Trophoblast cell (in vitro differentiated cells and primary cell): ENCODE measurements at regions not wholly inside any gene's neighbourhood (a gene's known extent, or its start where the extent isn't known, plus 50 kb on each side); places are given as distances from the start of the nearest gene placed in this dataset.
A peak's percentile ranks its signal among the peaks of the same experiment; 100 is the strongest.

Experiments used
- DNase-seq, 2 donors: peaks; one replicate each; pipeline ENCODE4 v3.0.0-alpha.2; 2016
- H2AFZ ChIP-seq: 2 replicates; pipeline ENCODE4 v1.6.1; 2013; ENCODE audit warnings: low read length, moderate library complexity, mild to moderate bottlenecking; ENCODE audit not compliant: insufficient read depth, poor library complexity
- H2AK5ac ChIP-seq: 2 replicates; pipeline ENCODE4 v1.6.1; 2013; ENCODE audit warnings: mild to moderate bottlenecking, low read length
- H2BK120ac ChIP-seq: 2 replicates; pipeline ENCODE4 v1.6.1; 2013; ENCODE audit warnings: low read length, mild to moderate bottlenecking, moderate library complexity; ENCODE audit not compliant: insufficient read depth, poor library complexity
- H2BK12ac ChIP-seq: 2 replicates; pipeline ENCODE4 v1.6.1; 2013; ENCODE audit warnings: mild to moderate bottlenecking, low read length, moderate library complexity
- H2BK5ac ChIP-seq: 2 replicates; pipeline ENCODE4 v1.6.1; 2013; ENCODE audit warnings: low read length, low read depth, moderate library complexity, mild to moderate bottlenecking; ENCODE audit not compliant: poor library complexity
- H3K14ac ChIP-seq: 2 replicates; pipeline ENCODE4 v1.6.1; 2013; ENCODE audit warnings: mild to moderate bottlenecking, low read length
- H3K18ac ChIP-seq: 2 replicates; pipeline ENCODE4 v1.6.1; 2013; ENCODE audit warnings: mild to moderate bottlenecking, low read length
- H3K23ac ChIP-seq: 2 replicates; pipeline ENCODE4 v1.6.1; 2013; ENCODE audit warnings: low read length
- H3K27ac ChIP-seq: 2 replicates; pipeline ENCODE4 v1.5.1; 2013; ENCODE audit warnings: low read depth, mild to moderate bottlenecking, inconsistent platforms, low read length, moderate library complexity
- H3K27me3 ChIP-seq: 2 replicates; pipeline ENCODE4 v1.6.1; 2013; ENCODE audit warnings: inconsistent platforms, mild to moderate bottlenecking, low read length, moderate library complexity; ENCODE audit not compliant: insufficient read depth
- H3K36me3 ChIP-seq, 2 experiments: 1 replicate in 1 of 2; 2 replicates in 1 of 2; pipeline ENCODE4 v1.6.1; 2013; ENCODE audit warnings: low read length in 2 of 2, mild to moderate bottlenecking in 2 of 2, moderate library complexity in 1 of 2; ENCODE audit not compliant: insufficient read depth in 2 of 2, control insufficient read depth in 1 of 2
- H3K4ac ChIP-seq: 2 replicates; pipeline ENCODE4 v1.6.1; 2013; ENCODE audit warnings: low read depth, mild to moderate bottlenecking, low read length, moderate library complexity
- H3K4me1 ChIP-seq, 2 experiments: 1 replicate in 1 of 2; 2 replicates in 1 of 2; pipeline ENCODE4 v1.6.1; 2013; ENCODE audit warnings: low read length in 2 of 2, mild to moderate bottlenecking in 2 of 2, moderate library complexity in 1 of 2; ENCODE audit not compliant: insufficient read depth in 2 of 2, control insufficient read depth in 1 of 2
- H3K4me2 ChIP-seq: 2 replicates; pipeline ENCODE4 v1.6.1; 2013; ENCODE audit warnings: inconsistent platforms, mild to moderate bottlenecking, low read length, moderate library complexity
- H3K4me3 ChIP-seq: 2 replicates; pipeline ENCODE4 v1.5.1; 2013; ENCODE audit warnings: mild to moderate bottlenecking, low read depth, low read length, inconsistent platforms
- H3K79me1 ChIP-seq: one replicate; pipeline ENCODE4 v1.6.1; 2013; ENCODE audit warnings: low read length
- H3K79me2 ChIP-seq: 2 replicates; pipeline ENCODE4 v1.6.1; 2013; ENCODE audit warnings: low read length, mild to moderate bottlenecking; ENCODE audit not compliant: control insufficient read depth, insufficient read depth, poor library complexity
- H3K9ac ChIP-seq: 2 replicates; pipeline ENCODE4 v1.6.1; 2013; ENCODE audit warnings: mild to moderate bottlenecking, low read length
- H3K9me3 ChIP-seq: 2 replicates; pipeline ENCODE4 v1.6.1; 2013; ENCODE audit warnings: low read depth, mild to moderate bottlenecking, control low read depth, inconsistent platforms, low read length; ENCODE audit not compliant: insufficient read depth
- H4K12ac ChIP-seq: 2 replicates; pipeline ENCODE4 v1.6.1; 2013; ENCODE audit warnings: low read depth, mild to moderate bottlenecking, low read length, moderate library complexity
- H4K8ac ChIP-seq: 2 replicates; pipeline ENCODE4 v1.6.1; 2013; ENCODE audit warnings: low read depth, mild to moderate bottlenecking, low read length, moderate library complexity
- H4K91ac ChIP-seq: one replicate; pipeline ENCODE4 v1.6.1; 2013; ENCODE audit warnings: low read depth, mild to moderate bottlenecking, low read length, moderate library complexity
- WGBS: extraction: QIAGEN DNeasy Blood & Tissue Kit; methylation state at CpG from one replicate; pipeline ENCODE4 v1.1.7; 2013; ENCODE audit warnings: missing lambda C conversion rate; ENCODE audit not compliant: insufficient read length, insufficient coverage; ENCODE audit errors: extremely low coverage; 5-methylcytosine and 5-hydroxymethylcytosine counted together

GRCh38 chr3:10744098-10744465 is 71.9 kb upstream of the SLC6A11 start:
- DNase-seq: no peak
- Histone ChIP-seq H4K91ac (no peak overlapping the region), H2BK12ac (no peak overlapping the region), H3K9ac (no peak overlapping the region), H4K12ac (no peak overlapping the region), H3K18ac (no peak overlapping the region), H2BK5ac (no peak overlapping the region), H2AFZ (no peak overlapping the region), H3K23ac (no peak overlapping the region), H3K79me1 (no peaks in the 10 kb centered on the region), H3K27ac (no peak overlapping the region), H3K4me3 (no peak overlapping the region), H3K27me3 (no peaks in the 10 kb centered on the region), H4K8ac (no peak overlapping the region), H3K9me3 (no peaks in the 10 kb centered on the region), H2AK5ac (no peak overlapping the region), H3K36me3 (no peaks in the 10 kb centered on the region), H3K4me2 (no peak overlapping the region), H3K14ac (no peak overlapping the region), H3K79me2 (no peaks in the 10 kb centered on the region), H2BK120ac (no peak overlapping the region), H3K4me1 (no peaks in the 10 kb centered on the region), H3K4ac (no peak overlapping the region)
- no CpG with 5 or more reads among the region's 7 CpGs for WGBS

DNA sequence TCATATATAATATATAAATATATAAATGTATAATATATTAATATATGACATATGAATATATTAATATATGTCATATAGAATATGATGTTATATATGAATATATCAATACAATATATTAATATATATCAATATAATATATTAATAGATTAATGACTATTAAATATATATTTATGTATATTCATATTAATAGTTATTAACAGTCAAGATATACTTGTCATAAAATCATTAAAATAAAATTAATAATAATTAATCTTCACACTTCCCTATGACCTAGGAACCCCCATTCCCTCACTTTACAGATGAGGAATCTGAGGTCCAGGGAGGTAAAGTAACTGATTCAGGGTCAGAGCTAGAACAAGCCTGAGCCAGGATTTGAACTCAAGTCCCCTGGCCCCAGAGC is 70.6 kb upstream of the SLC6A11 start:
- H4K91ac ChIP-seq: no peak overlapping the region
- H3K9ac ChIP-seq: no peak overlapping the region
- H2AK5ac ChIP-seq: no peak overlapping the region
- H2AFZ ChIP-seq: no peak overlapping the region
- no peak overlapping the region for H2BK12ac ChIP-seq
- no peaks in the 10 kb centered on the region for H3K79me1 ChIP-seq
- H3K4me2 ChIP-seq: no peak overlapping the region
- no peak overlapping the region for H3K4ac ChIP-seq
- H3K9me3 ChIP-seq: no peaks in the 10 kb centered on the region
- H3K18ac ChIP-seq: no peak overlapping the region
- no peak for DNase-seq
- H4K12ac ChIP-seq: no peak overlapping the region
- H3K23ac ChIP-seq: no peak overlapping the region
- H3K14ac ChIP-seq: no peak overlapping the region
- H3K27ac ChIP-seq: no peak overlapping the region
- H2BK5ac ChIP-seq: no peak overlapping the region
- H3K36me3 ChIP-seq: no peaks in the 10 kb centered on the region
- no peak overlapping the region for H3K4me3 ChIP-seq
- H3K27me3 ChIP-seq: no peaks in the 10 kb centered on the region
- no peaks in the 10 kb centered on the region for H3K79me2 ChIP-seq
- no peak overlapping the region for H2BK120ac ChIP-seq
- H4K8ac ChIP-seq: no peak overlapping the region
- no peaks in the 10 kb centered on the region for H3K4me1 ChIP-seq

GRCh38 chr3:10746001-10746400 is 70.0 kb upstream of the SLC6A11 start:
- Histone ChIP-seq H3K4me3 (no peak overlapping the region), H2BK12ac (no peak overlapping the region), H3K27ac (no peak overlapping the region), H2AFZ (no peak overlapping the region), H2BK5ac (no peak overlapping the region), H3K36me3 (no peaks in the 10 kb centered on the region), H3K14ac (no peak overlapping the region), H3K4me1 (no peaks in the 10 kb centered on the region), H4K12ac (no peak overlapping the region), H3K79me1 (no peaks in the 10 kb centered on the region), H3K4me2 (no peak overlapping the region), H2AK5ac (no peak overlapping the region), H3K18ac (no peak overlapping the region), H3K27me3 (no peaks in the 10 kb centered on the region), H3K9me3 (no peaks in the 10 kb centered on the region), H3K79me2 (no peaks in the 10 kb centered on the region), H3K23ac (no peak overlapping the region), H3K9ac (no peak overlapping the region), H4K8ac (no peak overlapping the region), H4K91ac (no peak overlapping the region), H3K4ac (no peak overlapping the region), H2BK120ac (no peak overlapping the region)
- 100% methylated on average over 1 of the region's 4 CpGs for WGBS
- DNase-seq: no peak

- H2AK5ac ChIP-seq: no peak overlapping the region
- no peak overlapping the region for H3K18ac ChIP-seq
- H2BK5ac ChIP-seq: no peak overlapping the region
- H3K4ac ChIP-seq: no peak overlapping the region
- no peaks in the 10 kb centered on the region for H3K36me3 ChIP-seq
- no peak overlapping the region for H3K27ac ChIP-seq
- no peak overlapping the region for H3K4me2 ChIP-seq
- H3K79me2 ChIP-seq: no peaks in the 10 kb centered on the region
- no peak overlapping the region for H3K23ac ChIP-seq
- no peak overlapping the region for H3K14ac ChIP-seq
- H3K4me1 ChIP-seq: no peaks in the 10 kb centered on the region
- no peak overlapping the region for H2AFZ ChIP-seq
- WGBS: no CpG with 5 or more reads among the region's 2 CpGs
- no peak overlapping the region for H4K12ac ChIP-seq
- no peak overlapping the region for H4K91ac ChIP-seq
- no peaks in the 10 kb centered on the region for H3K9me3 ChIP-seq
- H3K27me3 ChIP-seq: no peaks in the 10 kb centered on the region
- DNase-seq: no peak
- H4K8ac ChIP-seq: no peak overlapping the region
- H2BK12ac ChIP-seq: no peak overlapping the region
- no peak overlapping the region for H2BK120ac ChIP-seq
- no peaks in the 10 kb centered on the region for H3K79me1 ChIP-seq
- H3K4me3 ChIP-seq: peak overlapping the region; percentile 7
- no peak overlapping the region for H3K9ac ChIP-seq
Observed at GRCh38 chr3:10746684-10747083, 69.3 kb upstream of the SLC6A11 start.

DNA sequence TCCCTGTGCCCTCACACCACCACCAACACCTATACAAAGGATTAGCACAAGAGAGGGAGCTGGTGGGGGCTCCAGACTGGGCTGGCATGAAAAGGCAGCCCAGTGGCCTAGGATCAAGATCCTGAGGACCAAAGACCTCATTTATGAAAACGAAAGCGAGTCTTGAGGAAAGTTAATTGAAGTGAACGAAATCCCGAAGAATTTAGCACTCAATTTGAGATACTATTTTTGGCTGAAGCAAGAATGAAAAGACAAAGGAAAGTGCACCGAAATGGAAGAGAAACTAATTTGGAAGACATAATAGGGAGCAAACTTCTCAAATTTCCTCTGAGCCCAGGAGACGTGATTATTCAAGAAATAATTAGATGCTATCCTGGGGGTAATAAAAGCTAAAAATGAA is 68.7 kb upstream of the SLC6A11 start:
- H2AK5ac ChIP-seq: no peak overlapping the region
- no CpG with 5 or more reads among the region's 6 CpGs for WGBS
- H3K14ac ChIP-seq: no peak overlapping the region
- no peak for DNase-seq
- H3K4me2 ChIP-seq: no peak overlapping the region
- no peaks in the 10 kb centered on the region for H3K36me3 ChIP-seq
- H4K12ac ChIP-seq: no peak overlapping the region
- H3K79me2 ChIP-seq: no peaks in the 10 kb centered on the region
- no peak overlapping the region for H3K23ac ChIP-seq
- H3K4me1 ChIP-seq: no peaks in the 10 kb centered on the region
- no peak overlapping the region for H2AFZ ChIP-seq
- H3K9me3 ChIP-seq: no peaks in the 10 kb centered on the region
- H3K27ac ChIP-seq: no peak overlapping the region
- H3K4me3 ChIP-seq: no peak overlapping the region
- no peak overlapping the region for H3K18ac ChIP-seq
- H3K9ac ChIP-seq: no peak overlapping the region
- H3K79me1 ChIP-seq: no peaks in the 10 kb centered on the region
- no peak overlapping the region for H4K91ac ChIP-seq
- no peak overlapping the region for H2BK5ac ChIP-seq
- no peak overlapping the region for H4K8ac ChIP-seq
- H3K4ac ChIP-seq: no peak overlapping the region
- H2BK12ac ChIP-seq: no peak overlapping the region
- H3K27me3 ChIP-seq: no peaks in the 10 kb centered on the region
- no peak overlapping the region for H2BK120ac ChIP-seq
